Common myeloid progenitor, CD34-positive (primary cell): ENCODE measurements at regions not wholly inside any gene's neighbourhood (a gene's known extent, or its start where the extent isn't known, plus 50 kb on each side); places are given as distances from the start of the nearest gene placed in this dataset.

Experiments used
- CTCF ChIA-PET: fragments of 350-600 bp; sonication (Branson Sonifier 250); formaldehyde crosslinking; loops from one replicate; lab custom pipeline; 2021; ENCODE audit warnings: antibody characterized with exemption; lab: Charles Lee
- POLR2A ChIA-PET: fragments of 350-600 bp; sonication (Branson Sonifier 250); formaldehyde crosslinking; loops from one replicate; lab custom pipeline; 2021; ENCODE audit warnings: antibody characterized with exemption; lab: Charles Lee
- DNase-seq, 3 donors: peaks; one replicate each; pipeline versions ENCODE4 v3.0.0 to v3.0.0-alpha.2; 2013
- H3K27ac ChIP-seq, 2 experiments: 1 replicate in 1 of 2; 2 replicates in 1 of 2; pipeline ENCODE4 v1.7.0; 2013; ENCODE audit warnings: inconsistent platforms in 2 of 2, low read length in 2 of 2, mild to moderate bottlenecking in 2 of 2, low read depth in 1 of 2, moderate library complexity in 1 of 2; ENCODE audit not compliant: severe bottlenecking in 2 of 2, insufficient read depth in 1 of 2, poor library complexity in 1 of 2
- H3K27me3 ChIP-seq, 5 experiments: replicated peaks in 2 of 5; 1 replicate in 3 of 5; 2 replicates in 2 of 5; pipeline versions ENCODE4 v1.6.1 to v1.7.0; 2013; ENCODE audit warnings: low read length in 4 of 5, mild to moderate bottlenecking in 2 of 5, moderate library complexity in 2 of 5, inconsistent platforms in 1 of 5; ENCODE audit not compliant: insufficient read depth in 5 of 5, control insufficient read depth in 4 of 5
- H3K36me3 ChIP-seq, 4 experiments: 1 replicate in 2 of 4; 2 replicates in 2 of 4; pipeline versions ENCODE4 v1.6.1 to v1.7.0; 2013; ENCODE audit warnings: low read length in 3 of 4, control low read depth in 1 of 4, mild to moderate bottlenecking in 1 of 4; ENCODE audit not compliant: control insufficient read depth in 4 of 4, insufficient read depth in 4 of 4
- H3K4me1 ChIP-seq, 4 experiments: 1 replicate in 3 of 4; 2 replicates in 1 of 4; pipeline versions ENCODE4 v1.6.1 to v1.7.1; 2013; ENCODE audit warnings: low read length in 3 of 4, mild to moderate bottlenecking in 3 of 4, control low read depth in 1 of 4, inconsistent platforms in 1 of 4, moderate library complexity in 1 of 4; ENCODE audit not compliant: control insufficient read depth in 4 of 4, insufficient read depth in 4 of 4; ENCODE audit errors: control extremely low read depth in 1 of 4
- H3K4me3 ChIP-seq, 7 experiments: 1 replicate in 4 of 7; 2 replicates in 3 of 7; pipeline versions ENCODE4 v1.5.1 to v1.7.0; 2013; ENCODE audit warnings: mild to moderate bottlenecking in 7 of 7, low read length in 6 of 7, moderate library complexity in 6 of 7, inconsistent platforms in 2 of 7, low read depth in 2 of 7, control low read depth in 1 of 7; ENCODE audit not compliant: insufficient read depth in 4 of 7, control insufficient read depth in 1 of 7; ENCODE audit errors: extremely low read depth in 1 of 7
- H3K9me3 ChIP-seq, 5 experiments: 1 replicate in 4 of 5; 2 replicates in 1 of 5; pipeline versions ENCODE4 v1.6.1 to v1.7.1; 2013; ENCODE audit warnings: low read length in 4 of 5, mild to moderate bottlenecking in 2 of 5, inconsistent platforms in 1 of 5, low read depth in 1 of 5, moderate library complexity in 1 of 5; ENCODE audit not compliant: control insufficient read depth in 4 of 5, insufficient read depth in 2 of 5; ENCODE audit errors: control extremely low read depth in 1 of 5
- WGBS: methylation state at CpG from one replicate; pipeline ENCODE4 v1.1.5; 2013; ENCODE audit not compliant: insufficient coverage; 5-methylcytosine and 5-hydroxymethylcytosine counted together

- no peaks in the 10 kb centered on the region for H3K27me3 ChIP-seq
- no peak for DNase-seq
- no peak overlapping the region for H3K27ac ChIP-seq
- no peaks in the 10 kb centered on the region for H3K4me1 ChIP-seq
- H3K4me3 ChIP-seq = no peak overlapping the region
- no CpG with 5 or more reads among the region's 1 CpG for WGBS
- POLR2A ChIA-PET = no interaction called here
- CTCF ChIA-PET = no interaction called here
- H3K9me3 ChIP-seq = no peaks in the 10 kb centered on the region
- no peaks in the 10 kb centered on the region for H3K36me3 ChIP-seq
Observed at GRCh38 chr11:38009932-38010331, 1411.9 kb upstream of the RAG2 start.

- POLR2A ChIA-PET = no interaction called here
Observed at GRCh38 chr11:38006466-38006865, 1408.4 kb upstream of the RAG2 start.

GRCh38 chr11:38005597-38005996, 1407.6 kb upstream of the RAG2 start:
- Histone ChIP-seq H3K27me3 (no peaks in the 10 kb centered on the region), H3K9me3 (peaks cover 0 to 1% (median 0%) of the 10 kb centered on the region in 5 experiments), H3K36me3 (no peaks in the 10 kb centered on the region), H3K4me1 (no peaks in the 10 kb centered on the region), H3K4me3 (no peak overlapping the region), H3K27ac (no peak overlapping the region)
- 100% methylated on average over 1 of the region's 2 CpGs for WGBS
- POLR2A ChIA-PET = no interaction called here
- CTCF ChIA-PET = no interaction called here
- no peak for DNase-seq

More at GRCh38 chr11:38006466-38006865, 1408.4 kb upstream of the RAG2 start:
- Histone ChIP-seq H3K4me1 (no peaks in the 10 kb centered on the region), H3K36me3 (no peaks in the 10 kb centered on the region), H3K4me3 (no peak overlapping the region), H3K27ac (no peak overlapping the region), H3K9me3 (peaks cover 0 to 1% (median 0%) of the 10 kb centered on the region in 5 experiments), H3K27me3 (no peaks in the 10 kb centered on the region)
- no peak for DNase-seq
- CTCF ChIA-PET = no interaction called here

GRCh38 chr11:37999171-37999570, 1401.1 kb upstream of the RAG2 start:
- WGBS = no CpG with 5 or more reads among the region's 3 CpGs

GRCh38 chr11:37995886-37996285, 1397.8 kb upstream of the RAG2 start:
- Histone ChIP-seq H3K27me3 (no peaks in the 10 kb centered on the region), H3K36me3 (no peaks in the 10 kb centered on the region), H3K4me3 (no peak overlapping the region), H3K4me1 (no peaks in the 10 kb centered on the region), H3K9me3 (no peaks in the 10 kb centered on the region), H3K27ac (no peak overlapping the region)
- CTCF ChIA-PET = no interaction called here
- POLR2A ChIA-PET = no interaction called here
- WGBS = no CpG with 5 or more reads among the region's 2 CpGs
- DNase-seq = no peak

More at GRCh38 chr11:37999171-37999570, 1401.1 kb upstream of the RAG2 start:
- DNase-seq = no peak
- ChIA-PET POLR2A (no interaction called here), CTCF (no interaction called here)
- Histone ChIP-seq H3K9me3 (peaks cover 0 to 1% (median 0%) of the 10 kb centered on the region in 5 experiments), H3K27me3 (no peaks in the 10 kb centered on the region), H3K27ac (no peak overlapping the region), H3K4me1 (no peaks in the 10 kb centered on the region), H3K36me3 (no peaks in the 10 kb centered on the region), H3K4me3 (no peak overlapping the region)

- no peaks in the 10 kb centered on the region for H3K4me1 ChIP-seq
- WGBS = 100% methylated on average over 1 of the region's 3 CpGs
- CTCF ChIA-PET = no interaction called here
- H3K4me3 ChIP-seq = no peak overlapping the region
- H3K9me3 ChIP-seq = no peaks in the 10 kb centered on the region
- no peak for DNase-seq
- no peak overlapping the region for H3K27ac ChIP-seq
- H3K27me3 ChIP-seq = no peaks in the 10 kb centered on the region
- H3K36me3 ChIP-seq = no peaks in the 10 kb centered on the region
- POLR2A ChIA-PET = no interaction called here
Observed at GRCh38 chr11:37988031-37988430, 1390.0 kb upstream of the RAG2 start.

GRCh38 chr11:37984991-37985390, 1387.0 kb upstream of the RAG2 start:
- ChIA-PET CTCF (no interaction called here), POLR2A (no interaction called here)
- Histone ChIP-seq H3K4me1 (no peaks in the 10 kb centered on the region), H3K27me3 (no peaks in the 10 kb centered on the region), H3K36me3 (no peaks in the 10 kb centered on the region), H3K27ac (no peak overlapping the region), H3K9me3 (no peaks in the 10 kb centered on the region), H3K4me3 (no peak overlapping the region)
- WGBS = 100% methylated on average over 1 of the region's 1 CpG
- no peak for DNase-seq
